ENCODE measurements at regions not wholly inside any gene's neighbourhood (a gene's known extent, or its start where the extent isn't known, plus 50 kb on each side); places are given as distances from the start of the nearest gene placed in this dataset.

- TF ChIP-seq POLR2A (IDR thresholded peaks at IDR 0.05) (no peak), CTCF (IDR thresholded peaks at IDR 0.05) (no peak), POLR2AphosphoS5 (IDR thresholded peaks at IDR 0.05) (no peak)
Measured at GRCh38 chr11:22037505-22037904, 155.4 kb upstream of the ANO5 start.
